K562 (cell line): ENCODE measurements at regions not wholly inside any gene's neighbourhood (a gene's known extent, or its start where the extent isn't known, plus 50 kb on each side); places are given as distances from the start of the nearest gene placed in this dataset.

Experiments
- ATAC-seq: fragments of 200-7000 bp; cut with Tn5 transposase; 3 replicates; pipeline ENCODE4 v1.9.1; 2020; ENCODE audit warnings: moderate library complexity
- BruUV-seq: library from RNA; stranded (reverse); fragments of 400-500 nt; replicated peaks from 2 replicates; lab custom pipeline; 2021; lab: Mats Ljungman, UMichigan
- CTCF ChIA-PET: fragments of 300-600 bp; formaldehyde crosslinking; extraction: SDS; loops from one replicate; lab custom pipeline; 2021; ENCODE audit warnings: low intra/inter-chr PET ratio; lab: Yijun Ruan, JAX
- POLR2A ChIA-PET: fragments of 300-600, 350-650 bp; sonication (Branson Sonifier 250); formaldehyde crosslinking; extraction: SDS; loops from one replicate; lab custom pipeline; 2021; ENCODE audit warnings: antibody characterized with exemption, inconsistent platforms; lab: Yijun Ruan, JAX
- DNase-seq, 4 experiments: peaks; one replicate each; pipeline versions ENCODE4 v3.0.0 to v3.0.0-alpha.2; 2011 to 2018; ENCODE audit warnings: low spot score in 3 of 4, mixed read lengths in 3 of 4; ENCODE audit errors: extremely low read depth in 1 of 4
- FAIRE-seq: peaks from 2 replicates; lab custom pipeline; 2011; peaks lifted over from hg19 to GRCh38; lab: Jason Lieb, UNC
- H2AFZ ChIP-seq: 2 replicates; pipeline ENCODE4 v1.6.0; 2011; ENCODE audit warnings: low read depth, low read length, control low read depth, inconsistent platforms
- H3K27ac ChIP-seq: fragments of 200-600 bp; 3 replicates; pipeline ENCODE4 v1.8.0; 2011; ENCODE audit warnings: low read depth, mild to moderate bottlenecking, control low read depth, inconsistent platforms, low read length, moderate library complexity, mixed read lengths; ENCODE audit errors: extremely low read depth
- H3K27me3 ChIP-seq, 2 experiments: fragments of 300-600 bp in 1 of 2; 2 replicates in 1 of 2; 3 replicates in 1 of 2; pipeline versions ENCODE4 v1.6.0 to v1.8.0; 2011; ENCODE audit warnings: inconsistent platforms in 2 of 2, low read length in 2 of 2, mild to moderate bottlenecking in 1 of 2, mixed read lengths in 1 of 2, moderate library complexity in 1 of 2; ENCODE audit not compliant: control insufficient read depth in 2 of 2, insufficient read depth in 2 of 2
- H3K36me3 ChIP-seq: fragments of 300-600 bp; 3 replicates; pipeline ENCODE4 v1.8.0; 2011; ENCODE audit warnings: mild to moderate bottlenecking, low read length, inconsistent platforms; ENCODE audit not compliant: control insufficient read depth, insufficient read depth
- H3K4me1 ChIP-seq, 2 experiments: fragments of 200-600 bp in 1 of 2; replicated peaks in 1 of 2; 2 replicates in 1 of 2; 3 replicates in 1 of 2; pipeline versions ENCODE4 v1.5.1 to v1.8.0; 2011; ENCODE audit warnings: inconsistent platforms in 2 of 2, low read length in 2 of 2, mild to moderate bottlenecking in 1 of 2, mixed read lengths in 1 of 2, moderate library complexity in 1 of 2; ENCODE audit not compliant: control insufficient read depth in 2 of 2, insufficient read depth in 2 of 2
- H3K4me2 ChIP-seq: 2 replicates; pipeline ENCODE4 v1.6.1; 2011; ENCODE audit warnings: low read length, control low read depth, inconsistent platforms, mixed read lengths; ENCODE audit not compliant: insufficient read depth
- H3K4me3 ChIP-seq: fragments of 200-600 bp; sonication (generic), shearing (Covaris generic); 2 replicates; pipeline ENCODE4 v1.5.1; 2016; ENCODE audit warnings: control low read depth, inconsistent platforms
- H3K79me2 ChIP-seq: fragments of 200-600 bp; 3 replicates; pipeline ENCODE4 v1.8.0; 2011; ENCODE audit warnings: low read length, inconsistent platforms; ENCODE audit not compliant: control insufficient read depth, insufficient read depth
- H3K9ac ChIP-seq, 2 experiments: 2 replicates each; pipeline versions ENCODE4 v1.6.0 to v1.6.1; 2011; ENCODE audit warnings: low read depth in 2 of 2, low read length in 2 of 2, control low read depth in 1 of 2, inconsistent platforms in 1 of 2, mild to moderate bottlenecking in 1 of 2, mixed read lengths in 1 of 2; ENCODE audit not compliant: insufficient read depth in 1 of 2
- H3K9me1 ChIP-seq: one replicate; pipeline ENCODE4 v1.6.0; 2011; ENCODE audit warnings: inconsistent platforms, mild to moderate bottlenecking, low read length, moderate library complexity; ENCODE audit not compliant: control insufficient read depth, insufficient read depth
- H3K9me3 ChIP-seq: replicated peaks from 2 replicates; pipeline ENCODE4 v1.5.1; 2011; ENCODE audit warnings: low read depth, low read length, inconsistent platforms; ENCODE audit not compliant: control insufficient read depth, insufficient read depth
- H4K20me1 ChIP-seq: replicated peaks from 2 replicates; pipeline ENCODE4 v1.6.1; 2011; ENCODE audit warnings: low read length, inconsistent platforms, mixed read lengths; ENCODE audit not compliant: control insufficient read depth, insufficient read depth
- ADNP ChIP-seq: fragments of 200-800 bp; sonication (Bioruptor generic); IDR thresholded peaks from 2 replicates; pipeline ENCODE4 v1.6.1; 2016; ENCODE audit warnings: missing genetic modification characterization, missing compliant biosample characterization
- CHD1 ChIP-seq: fragments of 200-600 bp; sonication (generic); IDR thresholded peaks from one replicate; pipeline ENCODE4 v1.6.1; 2012; ENCODE audit warnings: mild to moderate bottlenecking, moderate library complexity, low read length, inconsistent platforms
- FOXP4 ChIP-seq: sonication (generic); formaldehyde crosslinking; IDR thresholded peaks from 2 replicates; pipeline ENCODE4 v1.8.0; 2022; ENCODE audit warnings: mild to moderate bottlenecking, missing genetic modification reagents, borderline replicate concordance
- GATAD2B ChIP-seq: fragments of 450-650 bp; IDR thresholded peaks from 2 replicates; pipeline ENCODE4 v1.6.1; 2017; ENCODE audit warnings: mild to moderate bottlenecking, borderline replicate concordance
- HNRNPK ChIP-seq: fragments of 200-400 bp; formaldehyde crosslinking; IDR thresholded peaks from one replicate; pipeline ENCODE4 v1.6.1; 2018; ENCODE audit warnings: mild to moderate bottlenecking, low read depth, low read length; ENCODE audit not compliant: poor library complexity, severe bottlenecking
- NCOR1 ChIP-seq: fragments of 450-650 bp; IDR thresholded peaks from 2 replicates; pipeline ENCODE4 v1.6.1; 2016; ENCODE audit warnings: mild to moderate bottlenecking, moderate library complexity
- POLR2AphosphoS2 ChIP-seq: IDR thresholded peaks from 2 replicates; pipeline ENCODE4 v1.6.1; 2012; ENCODE audit warnings: low read length, improper control_type of control experiment
- RAD21 ChIP-seq, 2 experiments: fragments of 250-450 bp in 1 of 2; fragments of 450-650 bp in 1 of 2; sonication (Bioruptor Pico) in 1 of 2; formaldehyde crosslinking in 1 of 2; IDR thresholded peaks in 1 of 2; conservative IDR thresholded peaks in 1 of 2; 2 replicates each; pipeline versions ENCODE4 v1.4.0 to v1.8.0; 2020 to 2022; ENCODE audit warnings: mild to moderate bottlenecking in 2 of 2, moderate library complexity in 1 of 2
- RBM39 ChIP-seq: fragments of 200-400 bp; formaldehyde crosslinking; optimal IDR thresholded peaks from 2 replicates; pipeline ENCODE3; 2018; ENCODE audit warnings: low read depth, low read length
- SP2 ChIP-seq: IDR thresholded peaks from 2 replicates; pipeline ENCODE4 v1.6.1; 2011; ENCODE audit warnings: mild to moderate bottlenecking, low read depth, low read length, moderate library complexity; ENCODE audit not compliant: poor library complexity, severe bottlenecking; ENCODE audit errors: extremely low read depth
- ZNF165 ChIP-seq: fragments of 250-450 bp; sonication (Bioruptor Pico); IDR thresholded peaks from 2 replicates; pipeline ENCODE4 v1.4.0; 2020; ENCODE audit warnings: borderline replicate concordance
- ZNF239 ChIP-seq: fragments of 250-450 bp; sonication (Bioruptor Pico); IDR thresholded peaks from 2 replicates; pipeline ENCODE4 v1.4.0; 2020; ENCODE audit warnings: mild to moderate bottlenecking
- WGBS: fragments of 100-300 bp; shearing (Covaris generic); methylation state at CpG from one replicate; pipeline ENCODE4 v1.1.6; 2016; ENCODE audit warnings: low coverage, mixed read lengths; ENCODE audit not compliant: insufficient coverage; ENCODE audit errors: missing lambda C conversion rate; 5-methylcytosine and 5-hydroxymethylcytosine counted together
- in situ Hi-C: fragments of 300-500 bp; cut with MboI; formaldehyde crosslinking; loops from 4 replicates; pipeline ENCODE4 v1.15.0; 2018; ENCODE audit warnings: inconsistent platforms, mixed read lengths
- intact Hi-C: fragments of 100-400 bp; cut with micrococcal nuclease; formaldehyde crosslinking; loops from 2 replicates; pipeline ENCODE4 v1.14.2; 2022
- TF ChIP-seq, protein P1 (sequence below): fragments of 450-650 bp; IDR thresholded peaks from 2 replicates; pipeline ENCODE4 v1.6.1; 2018; ENCODE audit warnings: mild to moderate bottlenecking, low read depth; ENCODE audit not compliant: partially characterized antibody

DNA sequence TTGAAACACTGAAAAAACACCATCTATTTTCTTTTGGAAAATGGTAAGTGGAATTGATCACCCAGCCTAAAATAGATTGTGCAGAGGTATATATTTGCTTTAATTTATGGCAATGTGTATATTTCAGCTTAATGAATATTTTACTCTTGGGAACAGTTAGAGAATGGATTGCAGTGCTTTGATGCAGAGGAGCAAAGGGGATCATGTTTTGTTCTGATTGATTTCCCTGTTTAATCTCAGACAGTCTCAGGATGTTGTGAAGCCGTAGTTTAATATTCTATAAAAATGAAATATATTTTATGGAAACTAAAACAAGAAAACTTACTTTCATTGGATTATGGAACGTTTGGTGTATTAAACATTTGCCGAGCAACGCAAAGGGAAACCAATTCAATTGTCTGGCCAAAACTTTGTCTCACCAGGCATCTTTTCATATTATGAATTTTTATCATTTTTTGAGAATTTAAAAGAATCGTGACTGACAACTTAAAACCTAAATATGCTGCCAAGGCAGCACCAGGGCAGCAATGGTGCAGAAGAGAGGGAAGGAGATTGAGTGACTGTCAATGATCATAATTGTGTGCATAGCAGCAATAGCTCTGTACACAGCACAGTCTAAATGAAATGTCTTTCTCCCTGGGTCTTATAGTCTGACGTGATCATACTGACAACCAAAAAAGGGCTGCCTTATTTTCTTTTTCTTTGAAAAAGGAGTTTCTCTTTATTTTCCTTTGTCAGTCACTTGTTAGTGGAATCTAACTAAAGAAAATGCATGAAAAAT is 105.5 kb upstream of the EPHA7 start (continued):
- no peak for TF ChIP-seq NCOR1
- TF ChIP-seq ADNP (tag): no peak
- no peak for TF ChIP-seq SP2
- TF ChIP-seq POLR2AphosphoS2: no peak
- no peak for TF ChIP-seq RBM39
- TF ChIP-seq, all 486 proteins: peak for 0

DNA sequence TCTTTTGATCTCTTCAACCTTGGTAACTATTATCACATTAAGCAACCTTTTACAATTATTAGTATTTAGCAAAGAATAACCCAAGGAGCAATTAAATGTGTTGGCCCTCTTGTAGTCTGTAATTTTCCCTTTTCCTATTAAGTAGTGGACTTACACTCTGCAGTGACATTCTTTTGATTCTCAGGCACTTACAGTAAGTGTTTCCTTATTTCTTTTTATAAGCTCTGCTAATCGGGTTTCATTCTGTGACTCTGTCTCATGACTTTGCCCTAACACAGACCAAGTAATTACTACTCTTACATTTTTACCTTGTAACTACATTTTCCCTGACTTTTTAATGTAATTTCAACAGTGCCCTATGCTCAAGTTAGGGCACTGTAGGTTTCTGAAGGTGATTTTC is 104.0 kb upstream of the EPHA7 start:
- TF ChIP-seq FOXP4: no peak
- TF ChIP-seq ZNF165: no peak
- TF ChIP-seq, protein P1, sequence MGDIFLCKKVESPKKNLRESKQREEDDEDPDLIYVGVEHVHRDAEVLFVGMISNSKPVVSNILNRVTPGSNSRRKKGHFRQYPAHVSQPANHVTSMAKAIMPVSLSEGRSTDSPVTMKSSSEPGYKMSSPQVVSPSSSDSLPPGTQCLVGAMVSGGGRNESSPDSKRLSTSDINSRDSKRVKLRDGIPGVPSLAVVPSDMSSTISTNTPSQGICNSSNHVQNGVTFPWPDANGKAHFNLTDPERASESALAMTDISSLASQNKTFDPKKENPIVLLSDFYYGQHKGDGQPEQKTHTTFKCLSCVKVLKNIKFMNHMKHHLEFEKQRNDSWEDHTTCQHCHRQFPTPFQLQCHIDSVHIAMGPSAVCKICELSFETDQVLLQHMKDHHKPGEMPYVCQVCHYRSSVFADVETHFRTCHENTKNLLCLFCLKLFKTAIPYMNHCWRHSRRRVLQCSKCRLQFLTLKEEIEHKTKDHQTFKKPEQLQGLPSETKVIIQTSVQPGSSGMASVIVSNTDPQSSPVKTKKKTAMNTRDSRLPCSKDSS: no peak
- no peak for TF ChIP-seq HNRNPK
- TF ChIP-seq ZNF239 (CRISPR knock-in tag): no peak
- no peak for TF ChIP-seq CHD1
- TF ChIP-seq RAD21 (CRISPR knock-in tag; conservative IDR thresholded peaks at IDR 0.05 in 1 of 2, IDR thresholded peaks at IDR 0.05 in 1 of 2): no peak
- no peak for TF ChIP-seq GATAD2B
- no peak for FAIRE-seq

More for the DNA sequence above, 104.0 kb upstream of the EPHA7 start:
- in situ Hi-C loops (no loop called here), intact Hi-C loops (no loop called here)
- Histone ChIP-seq H3K4me2 (no peak overlapping the region), H3K9ac (no peak overlapping the region), H3K36me3 (no peaks in the 10 kb centered on the region), H3K27me3 (no peaks in the 10 kb centered on the region), H3K79me2 (no peaks in the 10 kb centered on the region), H4K20me1 (no peaks in the 10 kb centered on the region), H3K9me3 (no peaks in the 10 kb centered on the region), H3K4me1 (no peaks in the 10 kb centered on the region), H2AFZ (no peak overlapping the region), H3K4me3 (no peak overlapping the region), H3K9me1 (no peaks in the 10 kb centered on the region), H3K27ac (no peak overlapping the region)
- ATAC-seq (no peak), DNase-seq (no peak)
- ChIA-PET POLR2A (no interaction called here), CTCF (no interaction called here)
- whole genome bisulfite sequencing: 0% methylated on average over 1 of the region's 1 CpG
- no TSS peak for BruUV-seq
